Thyroid gland (tissue), 4 donors: ENCODE measurements at regions not wholly inside any gene's neighbourhood (a gene's known extent, or its start where the extent isn't known, plus 50 kb on each side); places are given as distances from the start of the nearest gene placed in this dataset.

Experiments used
- DNase-seq, 2 donors: peaks; one replicate each; pipeline ENCODE4 v3.0.0-alpha.2; 2019
- H3K27ac ChIP-seq, 3 donors: fragments of 200-600 bp; sonication (generic); 1 replicate in 2 of 3; 2 replicates in 1 of 3; pipeline ENCODE4 v1.5.1; 2016 to 2019; ENCODE audit warnings: mild to moderate bottlenecking in 1 of 3, moderate library complexity in 1 of 3
- H3K27me3 ChIP-seq: fragments of 200-600 bp; sonication (generic); one replicate; pipeline ENCODE4 v1.5.1; 2019
- H3K36me3 ChIP-seq, 2 donors: fragments of 200-600 bp; sonication (generic); one replicate each; pipeline ENCODE4 v1.5.1; 2016 to 2019
- H3K4me1 ChIP-seq, 2 donors: fragments of 200-600 bp; sonication (generic); one replicate each; pipeline ENCODE4 v1.5.1; 2017 to 2019
- H3K4me3 ChIP-seq, 3 donors: fragments of 200-600 bp; sonication (generic); replicated peaks in 1 of 3; 1 replicate in 2 of 3; 2 replicates in 1 of 3; pipeline ENCODE4 v1.5.1; 2016; ENCODE audit warnings: mild to moderate bottlenecking in 1 of 3
- H3K9me3 ChIP-seq: fragments of 200-600 bp; sonication (generic); one replicate; pipeline ENCODE4 v1.5.1; 2017
- POLR2A ChIP-seq, 2 donors: fragments of 450-650 bp; IDR thresholded peaks; one replicate each; pipeline ENCODE4 v1.6.1; 2017; ENCODE audit warnings: antibody characterized with exemption in 2 of 2, mild to moderate bottlenecking in 2 of 2, moderate library complexity in 1 of 2
- WGBS, 2 donors: methylation state at CpG; one replicate each; pipeline ENCODE4 v1.1.5; 2017; 5-methylcytosine and 5-hydroxymethylcytosine counted together
- intact Hi-C: fragments of 100-400 bp; cut with DNase I; formaldehyde crosslinking; loops from one replicate; pipeline ENCODE4 v1.15.1; 2023
- TF ChIP-seq, protein P1 (sequence below), 6 experiments: fragments of 200-600 bp in 3 of 6; fragments of 450-650 bp in 3 of 6; sonication (generic) in 3 of 6; IDR thresholded peaks; one replicate each; pipeline ENCODE4 v1.5.1; 2016 to 2019; ENCODE audit warnings: antibody characterized with exemption in 6 of 6, mild to moderate bottlenecking in 2 of 6, inconsistent platforms in 1 of 6, moderate library complexity in 1 of 6

DNA sequence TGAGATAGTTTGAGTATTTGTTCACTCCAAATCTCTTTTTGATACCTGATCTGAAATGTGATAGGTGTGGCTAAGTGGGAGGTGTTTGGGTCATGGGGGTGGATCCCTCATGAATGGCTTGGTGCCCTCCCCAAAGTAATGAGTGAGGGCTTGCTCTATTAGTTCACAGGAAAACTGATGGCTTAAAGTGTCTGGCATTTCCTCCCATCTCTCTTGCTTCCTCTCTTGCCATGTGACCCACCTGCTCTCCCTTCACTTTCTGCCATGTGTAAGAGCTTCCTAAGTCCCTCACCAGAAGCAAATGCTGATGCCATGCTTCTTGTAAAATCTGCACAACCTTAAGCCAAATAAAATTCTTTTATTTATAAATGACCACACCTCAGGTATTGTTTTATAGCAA is 61.1 kb downstream of the MAD2L1 start:
- Histone ChIP-seq H3K27me3 (no peaks in the 10 kb centered on the region), H3K27ac (no peak overlapping the region), H3K9me3 (no peaks in the 10 kb centered on the region), H3K4me1 (no peaks in the 10 kb centered on the region), H3K4me3 (no peak overlapping the region), H3K36me3 (no peaks in the 10 kb centered on the region)
- intact Hi-C loops: no loop called here
- no peak for TF ChIP-seq POLR2A (IDR thresholded peaks at IDR 0.05)
- TF ChIP-seq, protein P1, sequence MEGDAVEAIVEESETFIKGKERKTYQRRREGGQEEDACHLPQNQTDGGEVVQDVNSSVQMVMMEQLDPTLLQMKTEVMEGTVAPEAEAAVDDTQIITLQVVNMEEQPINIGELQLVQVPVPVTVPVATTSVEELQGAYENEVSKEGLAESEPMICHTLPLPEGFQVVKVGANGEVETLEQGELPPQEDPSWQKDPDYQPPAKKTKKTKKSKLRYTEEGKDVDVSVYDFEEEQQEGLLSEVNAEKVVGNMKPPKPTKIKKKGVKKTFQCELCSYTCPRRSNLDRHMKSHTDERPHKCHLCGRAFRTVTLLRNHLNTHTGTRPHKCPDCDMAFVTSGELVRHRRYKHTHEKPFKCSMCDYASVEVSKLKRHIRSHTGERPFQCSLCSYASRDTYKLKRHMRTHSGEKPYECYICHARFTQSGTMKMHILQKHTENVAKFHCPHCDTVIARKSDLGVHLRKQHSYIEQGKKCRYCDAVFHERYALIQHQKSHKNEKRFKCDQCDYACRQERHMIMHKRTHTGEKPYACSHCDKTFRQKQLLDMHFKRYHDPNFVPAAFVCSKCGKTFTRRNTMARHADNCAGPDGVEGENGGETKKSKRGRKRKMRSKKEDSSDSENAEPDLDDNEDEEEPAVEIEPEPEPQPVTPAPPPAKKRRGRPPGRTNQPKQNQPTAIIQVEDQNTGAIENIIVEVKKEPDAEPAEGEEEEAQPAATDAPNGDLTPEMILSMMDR (IDR thresholded peaks at IDR 0.05): no peak
- DNase-seq: no peak

GRCh38 chr4:120005076-120005475 is 61.6 kb downstream of the MAD2L1 start:
- Histone ChIP-seq H3K9me3 (no peaks in the 10 kb centered on the region), H3K27me3 (no peaks in the 10 kb centered on the region), H3K27ac (no peak overlapping the region), H3K4me3 (no peak overlapping the region), H3K36me3 (no peaks in the 10 kb centered on the region), H3K4me1 (no peaks in the 10 kb centered on the region)
- WGBS, 2 donors: 59 to 65% methylated on average over 2 of the region's 2 CpGs
- intact Hi-C loops: no loop called here
- no peak for DNase-seq
- TF ChIP-seq, protein P1 (IDR thresholded peaks at IDR 0.05): no peak
- TF ChIP-seq POLR2A (IDR thresholded peaks at IDR 0.05): no peak

- no peaks in the 10 kb centered on the region for H3K36me3 ChIP-seq
- DNase-seq: no peak
- H3K4me1 ChIP-seq: no peaks in the 10 kb centered on the region
- intact Hi-C loops: no loop called here
- 62 to 76% methylated on average over 4 of the region's 4 CpGs for WGBS, 2 donors
- H3K27me3 ChIP-seq: no peaks in the 10 kb centered on the region
- no peak overlapping the region for H3K4me3 ChIP-seq
- no peak overlapping the region for H3K27ac ChIP-seq
- no peaks in the 10 kb centered on the region for H3K9me3 ChIP-seq
- TF ChIP-seq, protein P1 (IDR thresholded peaks at IDR 0.05): no peak
- no peak for TF ChIP-seq POLR2A (IDR thresholded peaks at IDR 0.05)
Observed at GRCh38 chr4:120004054-120004453, 62.6 kb downstream of the MAD2L1 start.

DNA sequence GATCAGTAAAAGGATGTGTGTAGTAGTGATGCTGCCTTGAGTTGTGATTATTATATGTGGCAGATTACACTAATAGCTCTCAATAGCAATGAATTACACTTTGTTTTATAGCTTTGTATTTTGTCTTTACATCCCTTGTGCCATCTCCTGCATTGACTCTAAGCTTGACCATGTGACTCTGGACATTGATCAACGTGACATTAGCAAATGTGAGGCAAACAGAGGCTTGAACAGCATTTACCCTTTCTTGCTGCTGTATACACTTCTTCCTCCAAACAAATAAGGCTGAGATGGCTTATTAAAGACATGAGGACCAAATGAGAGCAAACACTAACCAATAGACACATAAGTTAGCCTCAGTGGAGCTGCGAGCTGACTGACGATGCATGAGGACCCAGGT is 63.5 kb downstream of the MAD2L1 start:
- H3K4me1 ChIP-seq: no peaks in the 10 kb centered on the region
- 90 to 91% methylated on average over 3 of the region's 3 CpGs for WGBS, 2 donors
- DNase-seq: no peak
- H3K27ac ChIP-seq: no peak overlapping the region
- no peaks in the 10 kb centered on the region for H3K27me3 ChIP-seq
- TF ChIP-seq, protein P1 (IDR thresholded peaks at IDR 0.05): no peak
- TF ChIP-seq POLR2A (IDR thresholded peaks at IDR 0.05): no peak
- intact Hi-C loops: no loop called here
- H3K9me3 ChIP-seq: no peaks in the 10 kb centered on the region
- no peaks in the 10 kb centered on the region for H3K36me3 ChIP-seq
- H3K4me3 ChIP-seq: no peak overlapping the region

DNA sequence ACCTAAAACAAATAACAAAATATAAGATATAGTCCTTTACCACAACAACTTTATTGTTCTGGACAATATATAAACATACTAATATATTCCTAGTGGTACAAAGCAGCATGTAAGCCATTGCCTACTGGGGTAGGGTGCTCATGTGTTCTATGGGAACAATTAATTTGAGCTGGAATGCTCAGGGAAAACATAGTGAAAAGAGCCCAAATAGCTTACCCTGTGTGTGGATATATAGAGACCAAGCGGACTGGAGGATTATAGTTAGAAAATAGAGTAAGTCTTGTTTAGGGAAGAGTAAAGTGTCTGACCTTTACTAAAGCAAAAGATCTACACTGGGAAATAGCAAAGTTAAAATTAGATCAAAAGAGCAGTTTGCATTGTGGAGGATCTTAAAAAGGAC is 64.8 kb downstream of the MAD2L1 start:
- intact Hi-C loops: no loop called here
- TF ChIP-seq, protein P1 (IDR thresholded peaks at IDR 0.05): no peak
- TF ChIP-seq POLR2A (IDR thresholded peaks at IDR 0.05): no peak

More for the DNA sequence above, 64.8 kb downstream of the MAD2L1 start:
- Histone ChIP-seq H3K4me3 (no peak overlapping the region), H3K4me1 (no peaks in the 10 kb centered on the region), H3K27ac (no peak overlapping the region), H3K9me3 (no peaks in the 10 kb centered on the region), H3K27me3 (no peaks in the 10 kb centered on the region), H3K36me3 (no peaks in the 10 kb centered on the region)
- WGBS, 2 donors: 91 to 93% methylated on average over 1 of the region's 1 CpG
- no peak for DNase-seq
